Cardiac fibroblast (primary cell): ENCODE measurements at regions not wholly inside any gene's neighbourhood (a gene's known extent, or its start where the extent isn't known, plus 50 kb on each side); places are given as distances from the start of the nearest gene placed in this dataset.

Experiments used
- DNase-seq, 2 donors: peaks; one replicate each; pipeline versions ENCODE4 v3.0.0 to v3.0.0-alpha.2; 2010; ENCODE audit warnings: low read depth in 2 of 2
- H3K4me3 ChIP-seq, 2 donors: replicated peaks in 1 of 2; 1 replicate in 1 of 2; 2 replicates in 1 of 2; pipeline ENCODE4 v1.5.1; 2011; ENCODE audit warnings: low read depth in 2 of 2, low read length in 2 of 2, mild to moderate bottlenecking in 2 of 2, moderate library complexity in 1 of 2
- CTCF ChIP-seq: IDR thresholded peaks from one replicate; pipeline ENCODE4 v1.5.1; 2011; ENCODE audit warnings: low read depth, mild to moderate bottlenecking, low read length, inconsistent platforms

- H3K4me3 ChIP-seq = no peak overlapping the region
- DNase-seq = peak in 1 of 2 donors; percentile 55
- TF ChIP-seq CTCF = no peak
Measured at GRCh38 chr3:170732660-170733245, 137.2 kb downstream of the RPL22L1 start.

- DNase-seq = no peak
- no peak overlapping the region for H3K4me3 ChIP-seq
- no peak for TF ChIP-seq CTCF
Measured at GRCh38 chr3:170731281-170731680, 138.7 kb downstream of the RPL22L1 start.

GRCh38 chr3:170730071-170730812 lies 139.8 kb downstream of the RPL22L1 start:
- no peak overlapping the region for H3K4me3 ChIP-seq
- peak in 1 of 2 donors; percentile 62 for DNase-seq
- no peak for TF ChIP-seq CTCF

- no peak for DNase-seq
- TF ChIP-seq CTCF = no peak
- H3K4me3 ChIP-seq = no peak overlapping the region
Measured at GRCh38 chr3:170728181-170728580, 141.8 kb downstream of the RPL22L1 start.

GRCh38 chr3:170727754-170728153 lies 141.9 kb upstream of the SLC7A14 start:
- no peak for TF ChIP-seq CTCF
- no peak overlapping the region for H3K4me3 ChIP-seq
- no peak for DNase-seq

- DNase-seq = peak; percentile 89 to 97
- H3K4me3 ChIP-seq = peak overlapping the region in 1 of 2 donors; percentile 24
- TF ChIP-seq CTCF = no peak
Measured at GRCh38 chr3:170726976-170727661, 141.2 kb upstream of the SLC7A14 start.
